ENCODE measurements at regions not wholly inside any gene's neighbourhood (a gene's known extent, or its start where the extent isn't known, plus 50 kb on each side); places are given as distances from the start of the nearest gene placed in this dataset.

- Histone ChIP-seq H3K9me3 (ENCODE audit: control insufficient read depth, low read length) (no peaks in the 10 kb centered on the region), H3K4me1 (ENCODE audit: control insufficient read depth, insufficient read depth, low read length) (no peaks in the 10 kb centered on the region), H3K27me3 (ENCODE audit: control insufficient read depth, insufficient read depth, low read length, poor library complexity, severe bottlenecking) (no peaks in the 10 kb centered on the region), H3K27ac (ENCODE audit: insufficient read depth, low read depth, low read length, poor library complexity, severe bottlenecking) (no peak overlapping the region), H3K36me3 (ENCODE audit: control insufficient read depth, insufficient read depth, low read length) (no peaks in the 10 kb centered on the region), H3K4me3 (ENCODE audit: insufficient read depth, low read depth, low read length) (no peak overlapping the region)
Measured at GRCh38 chr18:2336690-2337392, 234.5 kb downstream of the METTL4 start.

- Histone ChIP-seq H3K27me3 (ENCODE audit: control insufficient read depth, insufficient read depth, low read length, poor library complexity, severe bottlenecking) (no peaks in the 10 kb centered on the region), H3K4me3 (ENCODE audit: insufficient read depth, low read depth, low read length) (no peak overlapping the region), H3K36me3 (ENCODE audit: control insufficient read depth, insufficient read depth, low read length) (no peaks in the 10 kb centered on the region), H3K9me3 (ENCODE audit: control insufficient read depth, low read length) (no peaks in the 10 kb centered on the region), H3K4me1 (ENCODE audit: control insufficient read depth, insufficient read depth, low read length) (no peaks in the 10 kb centered on the region), H3K27ac (ENCODE audit: insufficient read depth, low read depth, low read length, poor library complexity, severe bottlenecking) (no peak overlapping the region)
- 48 to 49% methylated on average over 3 to 5 of the region's 7 CpGs for WGBS, 2 experiments
Measured at GRCh38 chr18:2337552-2338141, 233.7 kb downstream of the METTL4 start.

- no peaks in the 10 kb centered on the region for H3K27me3 ChIP-seq (ENCODE audit: control insufficient read depth, insufficient read depth, low read length, poor library complexity, severe bottlenecking)
- no peaks in the 10 kb centered on the region for H3K4me1 ChIP-seq (ENCODE audit: control insufficient read depth, insufficient read depth, low read length)
- no peak overlapping the region for H3K27ac ChIP-seq (ENCODE audit: insufficient read depth, low read depth, low read length, poor library complexity, severe bottlenecking)
- H3K4me3 ChIP-seq (ENCODE audit: insufficient read depth, low read depth, low read length): no peak overlapping the region
- no peaks in the 10 kb centered on the region for H3K36me3 ChIP-seq (ENCODE audit: control insufficient read depth, insufficient read depth, low read length)
- no peaks in the 10 kb centered on the region for H3K9me3 ChIP-seq (ENCODE audit: control insufficient read depth, low read length)
- WGBS, 2 experiments: 81 to 99% methylated on average over 2 of the region's 3 CpGs
Measured at GRCh38 chr18:2338601-2339000, 232.7 kb downstream of the METTL4 start.

- WGBS, 2 experiments: 87 to 97% methylated on average over 3 to 4 of the region's 4 CpGs
- Histone ChIP-seq H3K4me1 (ENCODE audit: control insufficient read depth, insufficient read depth, low read length) (no peaks in the 10 kb centered on the region), H3K4me3 (ENCODE audit: insufficient read depth, low read depth, low read length) (no peak overlapping the region), H3K9me3 (ENCODE audit: control insufficient read depth, low read length) (no peaks in the 10 kb centered on the region), H3K27ac (ENCODE audit: insufficient read depth, low read depth, low read length, poor library complexity, severe bottlenecking) (no peak overlapping the region), H3K36me3 (ENCODE audit: control insufficient read depth, insufficient read depth, low read length) (no peaks in the 10 kb centered on the region), H3K27me3 (ENCODE audit: control insufficient read depth, insufficient read depth, low read length, poor library complexity, severe bottlenecking) (no peaks in the 10 kb centered on the region)
Measured at GRCh38 chr18:2340335-2340734, 231.0 kb downstream of the METTL4 start.

GRCh38 chr18:2348003-2348402, 223.3 kb downstream of the METTL4 start:
- 92 to 94% methylated on average over 2 to 4 of the region's 5 CpGs for WGBS, 2 experiments
- H3K9me3 ChIP-seq (ENCODE audit: control insufficient read depth, low read length): no peaks in the 10 kb centered on the region

GRCh38 chr18:2351126-2351850, 220.0 kb downstream of the METTL4 start:
- Histone ChIP-seq H3K4me1 (ENCODE audit: control insufficient read depth, insufficient read depth, low read length) (no peaks in the 10 kb centered on the region), H3K4me3 (ENCODE audit: insufficient read depth, low read depth, low read length) (no peak overlapping the region)
- WGBS, 2 experiments: 93 to 94% methylated on average over 31 of the region's 31 CpGs

More at GRCh38 chr18:2348003-2348402, 223.3 kb downstream of the METTL4 start:
- no peaks in the 10 kb centered on the region for H3K36me3 ChIP-seq (ENCODE audit: control insufficient read depth, insufficient read depth, low read length)
- no peaks in the 10 kb centered on the region for H3K27me3 ChIP-seq (ENCODE audit: control insufficient read depth, insufficient read depth, low read length, poor library complexity, severe bottlenecking)
- no peak overlapping the region for H3K27ac ChIP-seq (ENCODE audit: insufficient read depth, low read depth, low read length, poor library complexity, severe bottlenecking)
- no peak overlapping the region for H3K4me3 ChIP-seq (ENCODE audit: insufficient read depth, low read depth, low read length)
- no peaks in the 10 kb centered on the region for H3K4me1 ChIP-seq (ENCODE audit: control insufficient read depth, insufficient read depth, low read length)

GRCh38 chr18:2354292-2354691, 217.0 kb downstream of the METTL4 start:
- H3K36me3 ChIP-seq (ENCODE audit: control insufficient read depth, insufficient read depth, low read length): no peaks in the 10 kb centered on the region
- H3K27me3 ChIP-seq (ENCODE audit: control insufficient read depth, insufficient read depth, low read length, poor library complexity, severe bottlenecking): no peaks in the 10 kb centered on the region
- WGBS, 2 experiments: 91 to 96% methylated on average over 5 of the region's 5 CpGs
- H3K9me3 ChIP-seq (ENCODE audit: control insufficient read depth, low read length): no peaks in the 10 kb centered on the region
- no peak overlapping the region for H3K27ac ChIP-seq (ENCODE audit: insufficient read depth, low read depth, low read length, poor library complexity, severe bottlenecking)
- no peak overlapping the region for H3K4me3 ChIP-seq (ENCODE audit: insufficient read depth, low read depth, low read length)
- no peaks in the 10 kb centered on the region for H3K4me1 ChIP-seq (ENCODE audit: control insufficient read depth, insufficient read depth, low read length)

More at GRCh38 chr18:2351126-2351850, 220.0 kb downstream of the METTL4 start:
- Histone ChIP-seq H3K9me3 (ENCODE audit: control insufficient read depth, low read length) (no peaks in the 10 kb centered on the region), H3K27me3 (ENCODE audit: control insufficient read depth, insufficient read depth, low read length, poor library complexity, severe bottlenecking) (no peaks in the 10 kb centered on the region), H3K27ac (ENCODE audit: insufficient read depth, low read depth, low read length, poor library complexity, severe bottlenecking) (no peak overlapping the region), H3K36me3 (ENCODE audit: control insufficient read depth, insufficient read depth, low read length) (no peaks in the 10 kb centered on the region)

- Histone ChIP-seq H3K4me1 (ENCODE audit: control insufficient read depth, insufficient read depth, low read length) (no peaks in the 10 kb centered on the region), H3K27ac (ENCODE audit: insufficient read depth, low read depth, low read length, poor library complexity, severe bottlenecking) (no peak overlapping the region), H3K36me3 (ENCODE audit: control insufficient read depth, insufficient read depth, low read length) (no peaks in the 10 kb centered on the region), H3K9me3 (ENCODE audit: control insufficient read depth, low read length) (no peaks in the 10 kb centered on the region), H3K27me3 (ENCODE audit: control insufficient read depth, insufficient read depth, low read length, poor library complexity, severe bottlenecking) (no peaks in the 10 kb centered on the region), H3K4me3 (ENCODE audit: insufficient read depth, low read depth, low read length) (no peak overlapping the region)
- WGBS, 2 experiments: 94 to 96% methylated on average over 5 of the region's 5 CpGs
Measured at GRCh38 chr18:2356906-2357305, 214.4 kb downstream of the METTL4 start.

- Histone ChIP-seq H3K9me3 (ENCODE audit: control insufficient read depth, low read length) (no peaks in the 10 kb centered on the region), H3K27me3 (ENCODE audit: control insufficient read depth, insufficient read depth, low read length, poor library complexity, severe bottlenecking) (no peaks in the 10 kb centered on the region), H3K4me1 (ENCODE audit: control insufficient read depth, insufficient read depth, low read length) (no peaks in the 10 kb centered on the region), H3K27ac (ENCODE audit: insufficient read depth, low read depth, low read length, poor library complexity, severe bottlenecking) (no peak overlapping the region), H3K4me3 (ENCODE audit: insufficient read depth, low read depth, low read length) (no peak overlapping the region), H3K36me3 (ENCODE audit: control insufficient read depth, insufficient read depth, low read length) (no peaks in the 10 kb centered on the region)
- 77 to 96% methylated on average over 1 of the region's 1 CpG for WGBS, 2 experiments
Measured at GRCh38 chr18:2360861-2361260, 210.4 kb downstream of the METTL4 start.

GRCh38 chr18:2368102-2368501, 203.2 kb downstream of the METTL4 start:
- no peaks in the 10 kb centered on the region for H3K27me3 ChIP-seq (ENCODE audit: control insufficient read depth, insufficient read depth, low read length, poor library complexity, severe bottlenecking)
- 92 to 96% methylated on average over 3 of the region's 3 CpGs for WGBS, 2 experiments
- no peaks in the 10 kb centered on the region for H3K9me3 ChIP-seq (ENCODE audit: control insufficient read depth, low read length)
- no peaks in the 10 kb centered on the region for H3K36me3 ChIP-seq (ENCODE audit: control insufficient read depth, insufficient read depth, low read length)
- H3K27ac ChIP-seq (ENCODE audit: insufficient read depth, low read depth, low read length, poor library complexity, severe bottlenecking): no peak overlapping the region
- H3K4me1 ChIP-seq (ENCODE audit: control insufficient read depth, insufficient read depth, low read length): no peaks in the 10 kb centered on the region
- H3K4me3 ChIP-seq (ENCODE audit: insufficient read depth, low read depth, low read length): no peak overlapping the region
